Type B pancreatic cell (in vitro differentiated cells): ENCODE measurements at regions not wholly inside any gene's neighbourhood (a gene's known extent, or its start where the extent isn't known, plus 50 kb on each side); places are given as distances from the start of the nearest gene placed in this dataset.

Source experiments
- DNase-seq: peaks from one replicate; pipeline ENCODE4 v3.0.0; 2021; ENCODE audit warnings: mixed read lengths; ENCODE audit not compliant: unreplicated experiment; ENCODE audit errors: extremely low spot score
- H3K27ac Mint-ChIP-seq: 2 replicates; pipeline ENCODE4 v1.8.0; 2021; ENCODE audit warnings: mild to moderate bottlenecking, mixed read lengths
- H3K27me3 Mint-ChIP-seq: 2 replicates; pipeline ENCODE4 v1.8.0; 2021; ENCODE audit warnings: mixed read lengths
- H3K36me3 Mint-ChIP-seq: 2 replicates; pipeline ENCODE4 v1.8.0; 2021; ENCODE audit warnings: mixed read lengths
- H3K4me1 Mint-ChIP-seq: one replicate; pipeline ENCODE4 v1.8.0; 2021; ENCODE audit warnings: mixed read lengths; ENCODE audit not compliant: unreplicated experiment
- H3K4me3 Mint-ChIP-seq: 2 replicates; pipeline ENCODE4 v1.8.0; 2021; ENCODE audit warnings: mild to moderate bottlenecking, mixed read lengths
- H3K9me3 Mint-ChIP-seq: 2 replicates; pipeline ENCODE4 v1.8.0; 2021; ENCODE audit warnings: mixed read lengths
- CTCF ChIP-seq: fragments of 200-600 bp; sonication (generic); conservative IDR thresholded peaks from 2 replicates; pipeline ENCODE4 v1.5.0; 2021; ENCODE audit warnings: antibody characterized with exemption, mild to moderate bottlenecking

DNA sequence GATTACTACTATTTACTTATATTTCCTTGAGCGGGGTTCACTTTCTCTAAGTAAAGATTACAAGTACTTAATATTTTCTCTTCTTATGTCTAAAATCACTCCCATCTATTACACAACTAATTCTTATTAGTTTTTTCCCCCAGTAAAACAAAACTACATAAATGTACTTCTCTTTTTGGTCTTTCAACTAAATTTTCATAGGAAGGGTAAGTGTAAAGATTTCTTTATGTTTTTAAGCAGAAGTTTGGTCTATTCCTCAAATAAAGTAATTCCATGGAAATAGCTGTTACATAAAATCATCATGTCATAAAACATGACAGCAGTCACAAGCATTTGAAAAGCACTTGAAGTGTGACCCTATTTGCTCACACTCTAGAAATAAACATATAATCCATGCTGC is 249.0 kb downstream of the ZEB2 start:
- H3K9me3 Mint-ChIP-seq: no peaks in the 10 kb centered on the region
- no peak overlapping the region for H3K4me3 Mint-ChIP-seq
- no peak for TF ChIP-seq CTCF
- H3K4me1 Mint-ChIP-seq: no peaks in the 10 kb centered on the region
- no peaks in the 10 kb centered on the region for H3K36me3 Mint-ChIP-seq
- no peak overlapping the region for H3K27ac Mint-ChIP-seq
- H3K27me3 Mint-ChIP-seq: no peaks in the 10 kb centered on the region
- no peak for DNase-seq

GRCh38 chr2:144268036-144268678 is 251.8 kb downstream of the ZEB2 start:
- no peak for TF ChIP-seq CTCF
- H3K27ac Mint-ChIP-seq: no peak overlapping the region
- H3K9me3 Mint-ChIP-seq: peaks cover 4% of the 10 kb centered on the region
- no peak for DNase-seq
- peaks cover 4% of the 10 kb centered on the region for H3K36me3 Mint-ChIP-seq
- no peaks in the 10 kb centered on the region for H3K4me1 Mint-ChIP-seq
- H3K27me3 Mint-ChIP-seq: peaks cover 3% of the 10 kb centered on the region
- H3K4me3 Mint-ChIP-seq: no peak overlapping the region

DNA sequence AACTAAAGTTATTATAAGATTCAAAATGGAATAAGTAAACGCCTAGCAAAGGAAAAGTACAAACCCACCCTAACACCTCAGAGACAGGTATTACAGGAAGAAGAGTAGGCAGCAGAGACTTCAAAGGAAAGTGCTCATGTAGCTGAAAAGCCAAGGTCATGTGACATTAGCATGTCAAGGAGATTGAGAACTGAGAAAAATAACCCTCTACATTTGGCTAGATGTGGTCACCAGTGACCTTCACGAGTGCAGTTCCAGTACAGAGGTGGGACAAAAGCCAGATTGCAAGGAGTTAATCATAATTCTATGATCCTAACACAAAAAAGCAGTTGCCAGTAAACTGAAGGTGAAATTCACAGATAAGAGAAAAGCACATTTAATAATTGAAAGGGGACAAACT is 252.7 kb downstream of the ZEB2 start:
- Mint-ChIP-seq H3K9me3 (peaks cover 4% of the 10 kb centered on the region), H3K27me3 (peaks cover 3% of the 10 kb centered on the region)
- no peak for TF ChIP-seq CTCF

DNA sequence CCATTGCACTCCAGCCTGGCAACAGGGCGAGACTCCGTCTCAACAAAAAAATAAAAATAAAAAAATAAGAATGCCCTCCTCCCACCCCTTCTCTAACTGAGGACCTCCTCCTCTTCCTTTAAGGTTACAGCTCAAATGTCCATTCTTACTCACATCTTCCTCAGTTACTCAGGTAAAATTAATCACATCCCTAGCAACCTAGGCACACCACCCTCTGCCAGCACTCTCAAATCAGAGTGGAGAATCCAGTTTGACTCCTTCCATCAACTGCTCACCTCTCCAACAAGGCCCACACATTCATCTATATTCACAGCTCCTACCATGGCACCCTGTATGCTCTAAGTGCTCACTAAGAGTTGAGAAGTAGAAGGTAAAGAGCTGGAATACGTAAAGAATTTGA is 254.3 kb downstream of the ZEB2 start:
- no peak for TF ChIP-seq CTCF
- no peak for DNase-seq
- Mint-ChIP-seq H3K36me3 (peaks cover 4% of the 10 kb centered on the region), H3K4me3 (no peak overlapping the region), H3K4me1 (no peaks in the 10 kb centered on the region), H3K27me3 (peaks cover 3% of the 10 kb centered on the region), H3K27ac (no peak overlapping the region), H3K9me3 (peaks cover 4% of the 10 kb centered on the region)

More for the DNA sequence above, 252.7 kb downstream of the ZEB2 start:
- no peak overlapping the region for H3K4me3 Mint-ChIP-seq
- no peaks in the 10 kb centered on the region for H3K4me1 Mint-ChIP-seq
- no peak overlapping the region for H3K27ac Mint-ChIP-seq
- H3K36me3 Mint-ChIP-seq: peaks cover 4% of the 10 kb centered on the region
- no peak for DNase-seq

- no peak overlapping the region for H3K4me3 Mint-ChIP-seq
- no peaks in the 10 kb centered on the region for H3K4me1 Mint-ChIP-seq
- peaks cover 16% of the 10 kb centered on the region for H3K36me3 Mint-ChIP-seq
- H3K27me3 Mint-ChIP-seq: peaks cover 3% of the 10 kb centered on the region
- TF ChIP-seq CTCF: no peak
- DNase-seq: no peak
- H3K27ac Mint-ChIP-seq: no peak overlapping the region
- peaks cover 17% of the 10 kb centered on the region for H3K9me3 Mint-ChIP-seq
These were observed 258.0 kb downstream of the ZEB2 start for GRCh38 chr2:144261966-144262365.

DNA sequence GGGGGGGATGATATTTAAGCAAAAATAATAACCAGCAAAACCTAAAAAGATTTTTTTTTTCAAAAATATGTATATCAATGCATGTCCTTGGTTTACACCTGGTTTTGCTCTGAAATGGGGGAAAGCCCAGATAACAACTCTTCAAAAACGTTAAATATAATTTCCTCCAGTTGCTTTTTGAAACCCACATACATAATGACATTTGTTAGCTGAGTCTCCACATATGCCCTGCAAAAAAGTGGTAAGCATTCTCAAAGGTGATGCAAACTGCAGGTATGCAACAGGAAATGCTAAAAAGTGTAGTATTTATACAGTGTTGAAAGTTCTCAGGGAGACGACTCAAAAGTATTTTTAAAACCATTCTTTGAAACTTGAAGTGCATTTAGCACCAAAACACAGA is 258.6 kb downstream of the ZEB2 start:
- H3K4me1 Mint-ChIP-seq: no peaks in the 10 kb centered on the region
- peaks cover 3% of the 10 kb centered on the region for H3K27me3 Mint-ChIP-seq
- no peak overlapping the region for H3K4me3 Mint-ChIP-seq
- peaks cover 17% of the 10 kb centered on the region for H3K9me3 Mint-ChIP-seq
- no peak for DNase-seq
- H3K27ac Mint-ChIP-seq: no peak overlapping the region
- H3K36me3 Mint-ChIP-seq: peaks cover 18% of the 10 kb centered on the region
- TF ChIP-seq CTCF: no peak
